ENCODE measurements at regions not wholly inside any gene's neighbourhood (a gene's known extent, or its start where the extent isn't known, plus 50 kb on each side); places are given as distances from the start of the nearest gene placed in this dataset.

DNA sequence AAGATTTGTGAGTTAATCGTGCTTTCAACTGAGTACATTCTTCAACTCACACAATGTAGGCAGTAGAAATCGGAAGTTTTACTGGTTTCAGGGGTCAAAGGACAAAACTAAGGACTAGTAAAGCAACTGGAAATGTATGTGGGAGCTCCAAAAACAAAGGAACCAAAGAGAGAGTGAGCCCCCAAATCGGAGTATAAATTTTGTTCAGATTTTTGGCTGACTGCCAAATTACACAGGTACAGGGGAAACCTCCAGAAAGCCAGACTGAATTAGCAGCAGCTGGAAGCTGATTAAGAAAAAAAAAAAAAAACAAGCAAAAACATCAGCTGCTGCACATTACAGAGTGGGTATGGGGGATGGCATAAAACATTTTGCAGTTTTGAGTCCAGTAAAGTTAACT lies 75.2 kb upstream of the GNAZ start:
- in situ Hi-C loops (cut with HindIII; ENCODE audit: low sequenced_read_pairs), result loop anchor here (25.0 kb wide), 1 partner anchor 117 kb away; no protein-coding TSS in a partner anchor

DNA sequence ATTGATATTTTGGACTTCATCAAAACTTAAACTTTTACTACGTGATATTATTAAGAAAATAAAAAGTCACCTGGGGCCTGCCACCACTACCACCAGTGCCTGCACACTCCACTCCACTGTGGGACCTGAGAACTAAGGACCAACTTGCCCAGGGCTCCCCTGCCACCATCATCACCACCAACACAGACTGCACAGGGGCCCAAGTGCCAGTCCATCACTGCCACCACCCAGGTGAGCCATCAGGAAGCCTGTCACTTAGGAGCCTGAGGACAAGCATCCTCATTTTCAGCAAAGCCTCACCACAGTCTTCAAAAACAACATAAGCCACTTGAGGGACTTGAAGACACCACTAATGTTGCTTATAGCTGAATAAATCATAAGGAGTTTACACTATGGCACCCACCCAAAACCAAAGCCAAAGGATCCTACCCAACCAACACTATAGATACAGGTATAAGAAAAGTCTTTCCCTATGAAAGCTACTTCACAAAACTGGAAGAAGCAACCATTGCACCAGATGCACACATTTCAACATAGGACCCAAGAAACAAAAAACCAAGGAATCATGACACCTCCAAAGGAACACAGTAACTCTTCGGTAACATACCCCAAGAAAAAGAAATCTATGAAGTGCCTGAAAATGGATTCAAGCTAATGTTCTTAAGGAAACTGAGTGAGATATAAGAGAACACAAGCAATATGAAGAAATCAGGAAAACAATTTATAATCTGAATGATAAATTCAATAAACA lies 73.6 kb upstream of the GNAZ start:
- in situ Hi-C loops (cut with HindIII; ENCODE audit: low sequenced_read_pairs), result loop anchor here (25.0 kb wide), 1 partner anchor 116 kb away; no protein-coding TSS in a partner anchor

DNA sequence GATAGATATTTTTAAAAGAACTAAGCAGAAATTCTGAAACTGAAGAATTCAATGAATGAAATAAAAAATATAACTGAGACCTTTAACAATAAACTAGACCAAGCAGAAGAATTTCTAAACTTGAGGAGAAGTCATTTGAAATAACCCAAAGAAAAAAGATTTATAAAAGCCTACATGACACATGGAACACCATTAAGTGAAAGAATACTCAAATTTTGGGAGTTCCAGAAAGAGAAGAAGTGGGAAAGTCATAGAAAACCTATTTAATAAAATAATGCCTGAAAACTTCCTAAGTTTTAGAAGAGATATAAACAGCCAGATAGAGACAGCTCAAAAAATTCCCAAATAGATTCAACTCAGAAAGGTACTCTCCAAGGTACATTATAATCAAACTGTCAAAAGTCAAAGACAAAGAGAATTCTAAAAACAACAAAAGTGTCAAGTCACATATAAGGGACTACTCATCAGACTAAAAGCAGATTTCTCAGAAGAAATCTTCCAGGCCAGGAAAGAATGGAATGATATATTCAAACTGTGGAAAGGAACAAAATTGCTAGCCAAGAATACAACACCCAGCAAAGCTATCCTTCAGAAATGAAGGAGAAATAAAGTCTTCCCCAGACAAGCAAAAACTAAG lies 72.9 kb upstream of the GNAZ start:
- in situ Hi-C loops (cut with HindIII; ENCODE audit: low sequenced_read_pairs), result loop anchor here (25.0 kb wide), 1 partner anchor 115 kb away; no protein-coding TSS in a partner anchor

- in situ Hi-C loops (cut with HindIII; ENCODE audit: low sequenced_read_pairs), result loop anchor here (25.0 kb wide), 1 partner anchor 114 kb away; no protein-coding TSS in a partner anchor
These were observed 72.3 kb upstream of the GNAZ start for GRCh38 chr22:22997988-22998387.

- in situ Hi-C loops (cut with HindIII; ENCODE audit: low sequenced_read_pairs), result loop anchor here (25.0 kb wide), 1 partner anchor 113 kb away; no protein-coding TSS in a partner anchor
These were observed 70.8 kb upstream of the GNAZ start for GRCh38 chr22:22999523-22999922.

DNA sequence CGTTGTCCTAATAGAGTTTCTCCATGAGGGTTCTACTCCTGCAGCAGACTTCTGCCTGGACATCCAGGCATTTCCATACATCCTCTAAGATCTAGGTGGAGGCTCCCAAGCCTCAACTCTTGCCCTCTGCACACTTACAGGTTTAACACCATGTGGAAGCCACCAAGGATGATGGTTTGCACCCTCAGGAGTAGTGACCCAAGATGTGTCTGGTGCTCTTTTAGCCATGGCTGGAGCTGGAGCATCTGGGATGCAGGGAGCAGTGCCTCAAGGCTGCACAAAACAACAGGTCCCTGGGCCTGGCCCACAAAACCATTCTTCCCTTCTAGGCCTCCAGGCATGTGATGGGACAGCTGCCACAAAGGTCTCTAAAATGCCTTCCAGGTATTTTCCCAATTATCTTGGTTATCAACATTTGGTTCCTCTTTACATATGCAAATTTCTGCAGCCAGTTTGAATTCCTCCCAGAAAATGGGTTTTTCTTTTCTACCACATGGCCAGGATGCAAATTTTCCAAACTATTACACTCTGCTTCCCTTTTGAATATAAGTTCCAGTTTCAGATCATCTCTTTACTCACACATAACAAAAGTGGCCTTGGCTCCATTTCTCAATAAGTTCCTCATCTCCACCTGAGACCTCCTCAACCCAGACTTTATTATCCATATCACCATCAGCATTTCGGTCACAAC lies 69.5 kb upstream of the GNAZ start:
- in situ Hi-C loops (cut with HindIII; ENCODE audit: low sequenced_read_pairs), result no loop called here

GRCh38 chr22:23001463-23001862 lies 68.9 kb upstream of the GNAZ start:
- in situ Hi-C loops (cut with HindIII; ENCODE audit: low sequenced_read_pairs), result no loop called here

GRCh38 chr22:23002612-23003180 lies 67.6 kb upstream of the GNAZ start:
- in situ Hi-C loops (cut with HindIII; ENCODE audit: low sequenced_read_pairs), result no loop called here

- in situ Hi-C loops (cut with HindIII; ENCODE audit: low sequenced_read_pairs), result no loop called here
These were observed 62.5 kb upstream of the GNAZ start for GRCh38 chr22:23007823-23008222.

DNA sequence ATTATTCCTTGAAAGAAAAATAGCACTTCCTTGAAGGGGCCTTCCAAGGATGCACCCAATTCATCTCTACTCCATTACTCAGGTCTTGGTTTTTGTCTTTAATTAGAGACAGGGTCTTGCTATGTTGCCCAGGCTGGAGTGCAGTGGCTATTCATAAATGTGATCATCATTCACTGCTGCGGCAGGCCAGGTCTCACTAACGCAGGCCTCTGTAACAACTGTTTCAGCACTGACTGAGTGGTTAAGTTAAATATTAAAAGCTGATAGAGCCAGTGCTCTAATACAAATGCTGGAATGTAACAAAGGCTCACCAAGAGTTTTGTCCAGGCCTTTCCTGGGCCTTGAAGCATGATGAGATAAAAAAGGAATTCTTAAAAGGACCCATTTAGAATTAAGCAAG lies 61.4 kb upstream of the GNAZ start:
- in situ Hi-C loops (cut with HindIII; ENCODE audit: low sequenced_read_pairs), result no loop called here

All from DLD1 (cell line).